Muscle layer of colon (tissue), 2 donors: ENCODE measurements at regions not wholly inside any gene's neighbourhood (a gene's known extent, or its start where the extent isn't known, plus 50 kb on each side); places are given as distances from the start of the nearest gene placed in this dataset.

Source experiments
- H3K27ac ChIP-seq: one replicate; pipeline ENCODE4 v1.7.0; 2013; ENCODE audit warnings: low read depth, mild to moderate bottlenecking, low read length, moderate library complexity
- H3K27me3 ChIP-seq, 2 donors: one replicate each; pipeline ENCODE4 v1.7.0; 2013; ENCODE audit warnings: low read length in 2 of 2, mild to moderate bottlenecking in 2 of 2; ENCODE audit not compliant: insufficient read depth in 2 of 2, control insufficient read depth in 1 of 2
- H3K36me3 ChIP-seq: one replicate; pipeline ENCODE4 v1.7.0; 2013; ENCODE audit warnings: mild to moderate bottlenecking, low read length; ENCODE audit not compliant: insufficient read depth
- H3K4me1 ChIP-seq: one replicate; pipeline ENCODE4 v1.7.0; 2013; ENCODE audit warnings: mild to moderate bottlenecking, low read length; ENCODE audit not compliant: insufficient read depth
- H3K4me3 ChIP-seq, 2 donors: one replicate each; pipeline ENCODE4 v1.7.0; 2013; ENCODE audit warnings: low read length in 2 of 2, low read depth in 1 of 2, mild to moderate bottlenecking in 1 of 2, moderate library complexity in 1 of 2
- H3K9ac ChIP-seq: one replicate; pipeline ENCODE4 v1.7.0; 2013; ENCODE audit warnings: low read length
- H3K9me3 ChIP-seq: one replicate; pipeline ENCODE4 v1.7.0; 2013; ENCODE audit warnings: mild to moderate bottlenecking, low read length
- donor health status: abdominal sarcoma.
- donor health status: Adenocarcinoma of cecum.

DNA sequence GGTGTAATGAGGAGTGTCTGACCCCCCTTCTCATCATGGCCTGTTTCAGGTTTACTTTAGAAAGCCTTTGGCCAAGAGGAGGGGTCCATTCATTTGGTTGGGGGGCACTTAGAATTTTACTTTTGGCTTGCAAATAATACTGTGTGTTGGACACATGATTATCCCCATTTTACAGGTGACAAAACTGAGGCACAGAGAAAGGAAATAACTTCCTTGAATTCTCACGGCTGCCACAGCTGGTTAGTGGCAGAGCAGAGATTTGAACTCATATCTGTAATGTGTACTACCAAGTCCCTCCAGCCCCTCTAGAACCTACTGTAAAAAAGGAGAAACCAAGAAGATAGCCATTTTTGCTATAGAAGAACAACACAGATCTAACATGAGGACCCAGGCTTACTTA is 124.8 kb upstream of the NDUFV2 start:
- H3K9me3 ChIP-seq: no peaks in the 10 kb centered on the region
- no peak overlapping the region for H3K9ac ChIP-seq
- no peaks in the 10 kb centered on the region for H3K27me3 ChIP-seq
- no peaks in the 10 kb centered on the region for H3K36me3 ChIP-seq
- peaks cover 59% of the 10 kb centered on the region for H3K4me1 ChIP-seq
- peak overlapping the region; percentile 57 for H3K27ac ChIP-seq
- peak overlapping the region in 1 of 2 donors; percentile 9 for H3K4me3 ChIP-seq

DNA sequence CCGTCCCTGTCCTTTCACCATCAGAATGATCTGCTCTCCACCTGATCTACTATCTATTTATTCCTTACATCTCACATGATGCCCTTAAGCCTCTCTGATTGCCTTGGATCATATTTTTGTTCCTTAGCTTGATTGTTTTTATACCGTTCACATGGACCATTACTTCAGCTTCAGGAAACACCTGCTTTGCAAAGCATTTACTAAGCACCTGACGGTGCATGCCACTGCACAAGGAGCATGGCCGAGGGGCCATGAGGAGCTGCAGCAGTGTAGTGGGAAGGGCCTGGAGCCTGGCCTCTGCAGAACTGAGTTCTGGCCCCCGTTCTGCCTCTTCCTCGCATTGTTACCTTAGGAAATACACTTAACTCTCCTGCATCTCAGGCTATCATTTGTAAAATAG is 124.1 kb upstream of the NDUFV2 start:
- Histone ChIP-seq H3K27ac (peak overlapping the region; percentile 84), H3K27me3 (no peaks in the 10 kb centered on the region)

DNA sequence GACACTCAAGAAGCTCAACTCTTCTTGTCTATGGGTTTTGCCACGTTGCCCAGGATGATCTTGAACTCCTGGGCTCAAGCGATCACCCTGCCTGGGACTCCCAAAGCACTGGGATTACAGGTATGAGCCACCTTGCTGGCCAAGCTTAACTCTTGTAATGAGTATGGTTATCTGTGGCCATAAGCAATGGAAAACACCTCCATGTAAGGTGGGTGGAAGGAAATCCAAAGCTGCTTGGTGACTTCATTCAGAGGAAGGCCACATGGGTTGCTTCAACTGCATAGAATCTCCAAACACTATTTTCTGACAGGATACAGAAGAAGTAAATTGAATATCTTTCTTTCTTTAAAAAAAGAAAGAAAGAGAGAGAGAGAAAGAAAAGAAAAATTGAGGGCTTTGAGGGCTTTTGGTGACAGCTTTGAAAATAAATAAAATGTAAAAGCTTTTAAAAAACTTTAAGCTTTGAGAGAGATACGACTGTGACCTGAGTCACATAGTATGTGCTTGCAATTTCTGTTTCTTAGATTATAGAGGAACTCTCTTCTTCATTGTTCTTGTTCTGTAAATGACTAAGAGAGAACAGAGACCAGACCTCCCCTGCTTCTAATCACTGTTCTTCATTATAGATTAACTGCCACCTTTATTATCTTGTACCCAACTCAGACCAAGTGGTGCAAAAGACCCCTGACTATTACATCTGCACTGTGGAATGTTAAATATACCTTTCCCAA is 123.1 kb upstream of the NDUFV2 start:
- Histone ChIP-seq H3K27ac (peak overlapping the region; percentile 84), H3K27me3 (no peaks in the 10 kb centered on the region), H3K36me3 (peaks cover 5% of the 10 kb centered on the region), H3K9ac (no peak overlapping the region), H3K9me3 (no peaks in the 10 kb centered on the region), H3K4me3 (no peak overlapping the region), H3K4me1 (peaks cover 72% of the 10 kb centered on the region)

More for the DNA sequence above, 124.1 kb upstream of the NDUFV2 start:
- peaks cover 66% of the 10 kb centered on the region for H3K4me1 ChIP-seq
- H3K9ac ChIP-seq: no peak overlapping the region
- peak overlapping the region in 1 of 2 donors; percentile 24 for H3K4me3 ChIP-seq
- peaks cover 5% of the 10 kb centered on the region for H3K36me3 ChIP-seq
- H3K9me3 ChIP-seq: no peaks in the 10 kb centered on the region

GRCh38 chr18:8980496-8980895 is 122.0 kb upstream of the NDUFV2 start:
- no peak overlapping the region for H3K9ac ChIP-seq
- H3K36me3 ChIP-seq: peaks cover 5% of the 10 kb centered on the region
- no peaks in the 10 kb centered on the region for H3K9me3 ChIP-seq
- no peaks in the 10 kb centered on the region for H3K27me3 ChIP-seq
- H3K4me1 ChIP-seq: peaks cover 77% of the 10 kb centered on the region
- peak overlapping the region; percentile 84 for H3K27ac ChIP-seq
- H3K4me3 ChIP-seq: no peak overlapping the region

- peak overlapping the region; percentile 84 for H3K27ac ChIP-seq
- peaks cover 81% of the 10 kb centered on the region for H3K4me1 ChIP-seq
- H3K27me3 ChIP-seq: no peaks in the 10 kb centered on the region
- H3K4me3 ChIP-seq: no peak overlapping the region
- peaks cover 5% of the 10 kb centered on the region for H3K36me3 ChIP-seq
- no peak overlapping the region for H3K9ac ChIP-seq
- no peaks in the 10 kb centered on the region for H3K9me3 ChIP-seq
These were observed 121.6 kb upstream of the NDUFV2 start for GRCh38 chr18:8980918-8981317.

DNA sequence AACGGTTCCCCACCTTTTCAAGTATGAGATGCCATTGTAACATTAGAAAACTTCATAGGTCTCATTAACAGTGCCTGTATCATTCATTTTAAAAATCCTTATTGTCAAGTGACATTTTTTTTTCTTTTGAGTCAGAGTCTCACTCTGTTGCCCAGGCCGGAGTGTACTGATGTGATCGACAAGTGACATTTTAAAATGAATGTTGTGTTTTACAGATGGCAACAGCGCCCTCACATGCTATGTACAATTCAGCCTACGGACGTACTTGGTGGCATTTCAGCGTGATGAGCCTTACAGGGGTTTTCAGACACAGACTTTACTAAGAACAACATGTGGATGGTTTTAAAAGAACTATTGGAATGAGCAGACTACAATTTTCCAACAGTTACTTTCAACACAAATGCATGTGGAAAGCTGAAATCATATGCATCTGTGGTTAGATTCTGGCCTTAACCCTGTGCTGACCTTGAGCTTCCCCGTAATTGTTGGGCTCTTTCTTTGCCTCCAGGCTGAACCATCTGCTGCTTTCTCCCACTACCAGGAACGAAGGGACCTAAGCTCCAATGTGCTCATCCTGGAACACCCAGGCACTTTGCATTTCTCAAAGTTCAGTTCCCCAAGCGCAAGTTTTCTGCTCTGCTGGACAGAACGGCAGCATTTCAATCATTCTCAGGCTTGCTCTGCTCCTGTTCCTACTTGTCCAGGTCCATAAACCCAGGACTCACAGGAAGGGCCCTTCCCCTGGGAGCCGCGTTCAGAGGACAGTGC is 119.9 kb upstream of the NDUFV2 start:
- Histone ChIP-seq H3K27me3 (no peaks in the 10 kb centered on the region), H3K9ac (no peak overlapping the region), H3K4me3 (no peak overlapping the region), H3K27ac (peak overlapping the region; percentile 84), H3K4me1 (peaks cover 86% of the 10 kb centered on the region), H3K9me3 (no peaks in the 10 kb centered on the region), H3K36me3 (peaks cover 5% of the 10 kb centered on the region)

DNA sequence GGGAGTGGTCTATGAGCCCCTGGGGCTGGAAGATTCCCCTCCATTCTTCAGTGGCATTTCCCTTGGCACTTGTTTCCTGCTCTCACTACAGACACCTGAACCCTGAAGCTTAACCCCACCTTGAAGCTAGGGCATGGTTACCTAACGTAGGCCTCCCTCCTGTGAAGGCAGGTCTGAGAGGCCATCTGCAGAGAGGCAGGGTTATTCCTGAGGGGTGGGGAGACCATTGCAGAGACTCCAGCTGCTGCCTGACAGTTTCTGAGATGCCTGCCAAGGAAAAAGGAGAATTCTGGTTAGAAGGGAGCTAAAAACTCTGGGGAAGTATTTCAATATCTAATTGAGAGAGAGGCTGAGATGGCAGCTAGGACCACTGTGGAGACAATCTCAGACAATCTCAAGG is 119.3 kb upstream of the NDUFV2 start:
- Histone ChIP-seq H3K9me3 (no peaks in the 10 kb centered on the region), H3K9ac (no peak overlapping the region), H3K27me3 (no peaks in the 10 kb centered on the region), H3K4me3 (no peak overlapping the region), H3K27ac (peak overlapping the region; percentile 64), H3K4me1 (peaks cover 87% of the 10 kb centered on the region), H3K36me3 (peaks cover 5% of the 10 kb centered on the region)

DNA sequence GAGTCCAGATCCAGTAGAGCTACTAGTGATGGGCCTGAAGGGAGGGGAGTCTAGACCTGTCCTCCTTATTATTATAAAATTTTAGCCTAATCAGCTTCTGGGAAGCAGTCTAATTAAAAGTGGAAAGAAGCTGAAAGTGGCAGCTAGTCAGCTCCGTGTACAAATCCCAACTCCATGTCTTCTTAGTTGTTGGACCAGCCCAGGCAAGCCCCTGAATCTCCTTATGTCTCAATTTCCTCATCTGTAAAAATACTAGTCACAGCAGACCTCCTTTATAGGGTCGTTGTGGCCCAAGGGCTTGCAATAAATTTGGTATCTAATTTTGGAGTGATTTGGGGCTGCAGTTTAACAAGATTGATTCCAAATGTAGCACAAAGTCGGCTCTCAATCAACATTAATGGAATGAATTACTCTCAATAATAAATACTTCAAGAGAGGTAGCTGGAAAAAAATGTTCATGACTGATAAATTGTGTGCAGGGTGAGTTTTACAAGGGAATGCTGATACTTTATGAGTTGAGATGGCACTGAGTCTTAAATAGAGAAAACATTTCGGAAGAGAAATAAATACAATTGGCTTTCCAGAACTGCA is 118.3 kb upstream of the NDUFV2 start:
- Histone ChIP-seq H3K9me3 (no peaks in the 10 kb centered on the region), H3K27me3 (no peaks in the 10 kb centered on the region), H3K4me3 (no peak overlapping the region), H3K9ac (no peak overlapping the region), H3K27ac (peak overlapping the region; percentile 64), H3K4me1 (peaks cover 82% of the 10 kb centered on the region), H3K36me3 (peaks cover 5% of the 10 kb centered on the region)

- Histone ChIP-seq H3K4me1 (peaks cover 65% of the 10 kb centered on the region), H3K4me3 (no peak overlapping the region), H3K9me3 (no peaks in the 10 kb centered on the region), H3K36me3 (peaks cover 5% of the 10 kb centered on the region), H3K27ac (peak overlapping the region; percentile 68), H3K27me3 (no peaks in the 10 kb centered on the region), H3K9ac (no peak overlapping the region)
These were observed 115.3 kb upstream of the NDUFV2 start for GRCh38 chr18:8987241-8987640.

GRCh38 chr18:8988260-8988871 is 114.1 kb upstream of the NDUFV2 start:
- no peaks in the 10 kb centered on the region for H3K27me3 ChIP-seq
- no peak overlapping the region for H3K4me3 ChIP-seq
- H3K9ac ChIP-seq: no peak overlapping the region
- peaks cover 55% of the 10 kb centered on the region for H3K4me1 ChIP-seq
- H3K36me3 ChIP-seq: no peaks in the 10 kb centered on the region
- no peaks in the 10 kb centered on the region for H3K9me3 ChIP-seq
- H3K27ac ChIP-seq: no peak overlapping the region

DNA sequence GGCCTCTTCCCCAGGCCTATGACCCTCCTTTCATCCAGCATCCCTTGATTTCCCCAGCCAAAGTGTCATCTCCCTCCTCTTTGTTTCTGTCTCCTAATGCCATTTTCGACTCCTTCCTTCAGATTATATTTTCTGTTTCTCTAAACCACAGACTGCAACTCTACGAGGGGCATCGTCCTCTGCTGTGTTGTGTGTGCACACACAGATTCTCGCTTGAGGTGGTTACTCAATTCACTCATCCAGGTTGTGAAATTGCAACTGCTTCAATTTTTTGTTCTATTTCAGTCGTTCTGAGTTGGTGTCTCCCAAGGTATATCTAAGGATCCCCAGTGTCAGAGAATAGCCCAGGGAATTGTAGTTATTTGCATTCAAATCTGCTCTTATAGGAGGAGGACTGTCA is 113.5 kb upstream of the NDUFV2 start:
- Histone ChIP-seq H3K27me3 (no peaks in the 10 kb centered on the region), H3K36me3 (no peaks in the 10 kb centered on the region), H3K27ac (no peak overlapping the region), H3K9ac (no peak overlapping the region), H3K9me3 (no peaks in the 10 kb centered on the region), H3K4me3 (no peak overlapping the region), H3K4me1 (peaks cover 52% of the 10 kb centered on the region)
